SK-N-SH (cell line): ENCODE measurements at regions not wholly inside any gene's neighbourhood (a gene's known extent, or its start where the extent isn't known, plus 50 kb on each side); places are given as distances from the start of the nearest gene placed in this dataset.

Source experiments
- CTCF ChIA-PET: fragments of 300-600, 350-600 bp; formaldehyde crosslinking; extraction: SDS; loops from one replicate; lab custom pipeline; 2021; lab: Yijun Ruan, JAX
- POLR2A ChIA-PET: fragments of 350-600 bp; sonication (Branson Sonifier 250); formaldehyde crosslinking; extraction: SDS; loops from one replicate; lab custom pipeline; 2020; ENCODE audit warnings: antibody characterized with exemption, inconsistent platforms; lab: Yijun Ruan, JAX
- DNase-seq: peaks from one replicate; pipeline ENCODE4 v3.0.0; 2012
- H2AFZ ChIP-seq: fragments of 200-600 bp; sonication (generic); 2 replicates; pipeline ENCODE4 v1.8.1; 2016; ENCODE audit warnings: antibody characterized with exemption, mild to moderate bottlenecking, low read depth
- H3F3A ChIP-seq: fragments of 200-600 bp; sonication (generic); replicated peaks from 2 replicates; pipeline ENCODE3; 2016; ENCODE audit warnings: antibody characterized with exemption, mild to moderate bottlenecking; ENCODE audit not compliant: insufficient read depth
- H3K27ac ChIP-seq, 2 experiments: fragments of 200-500 bp in 1 of 2; fragments of 200-600 bp in 1 of 2; sonication (Bioruptor generic) in 1 of 2; sonication (generic), shearing (Covaris generic) in 1 of 2; 2 replicates each; pipeline versions ENCODE4 v1.5.1 to v1.6.1; 2014 to 2016; ENCODE audit warnings: low read depth in 2 of 2, inconsistent platforms in 1 of 2, low read length in 1 of 2, mild to moderate bottlenecking in 1 of 2, mixed read lengths in 1 of 2
- H3K27me3 ChIP-seq: fragments of 200-600 bp; sonication (generic), shearing (Covaris generic); 2 replicates; pipeline ENCODE4 v1.6.1; 2016; ENCODE audit warnings: mixed run types; ENCODE audit not compliant: insufficient read depth
- H3K36me3 ChIP-seq, 2 experiments: fragments of 200-500 bp in 1 of 2; fragments of 200-600 bp in 1 of 2; sonication (Bioruptor generic) in 1 of 2; sonication (generic) in 1 of 2; replicated peaks in 1 of 2; 2 replicates each; pipeline versions ENCODE3 to v1.5.1; 2014 to 2016; ENCODE audit warnings: low read length in 1 of 2, mild to moderate bottlenecking in 1 of 2; ENCODE audit not compliant: insufficient read depth in 2 of 2, control insufficient read depth in 1 of 2
- H3K4me1 ChIP-seq, 2 experiments: fragments of 200-500 bp in 1 of 2; fragments of 200-600 bp in 1 of 2; sonication (Bioruptor generic) in 1 of 2; sonication (generic), shearing (Covaris generic) in 1 of 2; 2 replicates each; pipeline versions ENCODE4 v1.5.1 to v1.6.1; 2014 to 2016; ENCODE audit warnings: low read depth in 1 of 2, low read length in 1 of 2, mixed run types in 1 of 2; ENCODE audit not compliant: insufficient read depth in 2 of 2, control insufficient read depth in 1 of 2
- H3K4me2 ChIP-seq: fragments of 200-600 bp; sonication (generic), shearing (Covaris generic); 2 replicates; pipeline ENCODE4 v1.6.1; 2017; ENCODE audit warnings: mixed run types
- H3K4me3 ChIP-seq, 2 experiments: fragments of 200-500 bp in 1 of 2; fragments of 200-600 bp in 1 of 2; sonication (Bioruptor generic) in 1 of 2; sonication (generic), shearing (Covaris generic) in 1 of 2; 2 replicates each; pipeline versions ENCODE4 v1.5.1 to v1.8.1; 2014 to 2016; ENCODE audit warnings: low read depth in 2 of 2, inconsistent platforms in 1 of 2, low read length in 1 of 2, mild to moderate bottlenecking in 1 of 2, mixed read lengths in 1 of 2, moderate library complexity in 1 of 2
- H3K79me2 ChIP-seq: fragments of 200-600 bp; sonication (generic); 2 replicates; pipeline ENCODE4 v1.8.1; 2017; ENCODE audit warnings: mild to moderate bottlenecking; ENCODE audit not compliant: insufficient read depth
- H3K9ac ChIP-seq: fragments of 200-600 bp; sonication (generic); 2 replicates; pipeline ENCODE4 v1.6.1; 2017; ENCODE audit warnings: mixed run types
- H3K9me2 ChIP-seq: fragments of 200-600 bp; sonication (generic); 2 replicates; pipeline ENCODE4 v1.6.1; 2017; ENCODE audit warnings: mixed run types
- H3K9me3 ChIP-seq: fragments of 200-600 bp; sonication (generic); 2 replicates; pipeline ENCODE4 v1.6.1; 2017; ENCODE audit warnings: mixed run types, mild to moderate bottlenecking, moderate library complexity
- H4K20me1 ChIP-seq: fragments of 200-600 bp; sonication (generic); 2 replicates; pipeline ENCODE4 v1.6.1; 2017; ENCODE audit warnings: mild to moderate bottlenecking, mixed run types; ENCODE audit not compliant: insufficient read depth
- CHD2 ChIP-seq: fragments of 150-350 bp; IDR thresholded peaks from 2 replicates; pipeline ENCODE4 v1.6.1; 2018; ENCODE audit warnings: low read length; ENCODE audit not compliant: partially characterized antibody
- CTCF ChIP-seq: fragments of 200-600 bp; sonication (generic); IDR thresholded peaks from 2 replicates; pipeline ENCODE4 v1.6.1; 2017; ENCODE audit warnings: antibody characterized with exemption, mild to moderate bottlenecking, moderate library complexity
- EZH2phosphoT487 ChIP-seq: fragments of 200-600 bp; sonication (generic); IDR thresholded peaks from 2 replicates; pipeline ENCODE4 v1.6.1; 2017; ENCODE audit warnings: low read depth, mixed run types, mild to moderate bottlenecking, antibody characterized with exemption, moderate library complexity, borderline replicate concordance
- FOSL2 ChIP-seq: IDR thresholded peaks from 2 replicates; pipeline ENCODE4 v1.4.0; 2012; ENCODE audit warnings: low read depth, mild to moderate bottlenecking, moderate library complexity, borderline replicate concordance
- FOXJ3 ChIP-seq: sonication (generic); formaldehyde crosslinking; IDR thresholded peaks from 2 replicates; pipeline ENCODE4 v1.5.1; 2020; ENCODE audit warnings: mild to moderate bottlenecking, missing genetic modification reagents
- FOXM1 ChIP-seq: IDR thresholded peaks from 2 replicates; pipeline ENCODE4 v1.4.0; 2012; ENCODE audit warnings: low read depth, mild to moderate bottlenecking
- GABPA ChIP-seq: IDR thresholded peaks from 2 replicates; pipeline ENCODE4 v1.4.0; 2012; ENCODE audit warnings: low read depth, mild to moderate bottlenecking
- IRF3 ChIP-seq: fragments of 150-350 bp; IDR thresholded peaks from 2 replicates; pipeline ENCODE4 v1.6.1; 2016; ENCODE audit warnings: mild to moderate bottlenecking, low read depth, low read length
- MEF2A ChIP-seq: IDR thresholded peaks from 2 replicates; pipeline ENCODE4 v1.4.0; 2012; ENCODE audit warnings: low read depth, borderline replicate concordance
- NFIC ChIP-seq: IDR thresholded peaks from 2 replicates; pipeline ENCODE4 v1.4.0; 2012; ENCODE audit warnings: borderline replicate concordance
- NRF1 ChIP-seq: IDR thresholded peaks from 2 replicates; pipeline ENCODE4 v1.6.1; 2012; ENCODE audit warnings: low read depth, mild to moderate bottlenecking, low read length
- PBX3 ChIP-seq: IDR thresholded peaks from 2 replicates; pipeline ENCODE4; 2012
- RCOR1 ChIP-seq: fragments of 150-350 bp; IDR thresholded peaks from 2 replicates; pipeline ENCODE4 v1.6.1; 2017; ENCODE audit warnings: antibody characterized with exemption, low read length
- REST ChIP-seq: IDR thresholded peaks from 2 replicates; pipeline ENCODE4 v1.6.1; 2012; ENCODE audit warnings: mild to moderate bottlenecking, low read depth, low read length, moderate library complexity
- RFX5 ChIP-seq: IDR thresholded peaks from 2 replicates; pipeline ENCODE4 v1.6.1; 2012; ENCODE audit warnings: mild to moderate bottlenecking, improper control_type of control experiment, low read length
- RXRA ChIP-seq: IDR thresholded peaks from 2 replicates; pipeline ENCODE4 v1.4.0; 2012; ENCODE audit warnings: low read depth, mild to moderate bottlenecking, borderline replicate concordance
- SIN3A ChIP-seq: IDR thresholded peaks from 2 replicates; pipeline ENCODE4 v1.6.1; 2012; ENCODE audit warnings: low read depth, mild to moderate bottlenecking, low read length, moderate library complexity, borderline replicate concordance
- USF1 ChIP-seq: IDR thresholded peaks from 2 replicates; pipeline ENCODE4 v1.4.0; 2012; ENCODE audit warnings: low read depth, borderline replicate concordance
- USF2 ChIP-seq: fragments of 150-350 bp; IDR thresholded peaks from 2 replicates; pipeline ENCODE4 v1.6.1; 2017; ENCODE audit warnings: antibody characterized with exemption, low read length, low read depth, borderline replicate concordance
- YY1 ChIP-seq: IDR thresholded peaks from 2 replicates; pipeline ENCODE4 v1.4.0; 2012; ENCODE audit warnings: low read depth, mild to moderate bottlenecking
- WGBS: methylation state at CpG from one replicate; pipeline ENCODE4 v1.1.6; 2017; ENCODE audit warnings: low lambda C conversion rate; 5-methylcytosine and 5-hydroxymethylcytosine counted together

GRCh38 chr12:113732916-113733315 is 233.2 kb downstream of the RBM19 start:
- Histone ChIP-seq H3K4me3 (no peak overlapping the region), H3K9me3 (no peaks in the 10 kb centered on the region), H3K9ac (no peak overlapping the region), H3K4me2 (no peak overlapping the region), H4K20me1 (no peaks in the 10 kb centered on the region), H3K79me2 (no peaks in the 10 kb centered on the region), H3F3A (no peaks in the 10 kb centered on the region), H3K36me3 (no peaks in the 10 kb centered on the region)
- CTCF ChIA-PET = no interaction called here
- DNase-seq = no peak
- TF ChIP-seq NFIC (no peak), PBX3 (no peak), SIN3A (no peak), NRF1 (no peak), REST (no peak), RFX5 (no peak), CHD2 (no peak), EZH2phosphoT487 (no peak), IRF3 (no peak), FOXM1 (no peak), RCOR1 (no peak), FOSL2 (no peak), RXRA (no peak), YY1 (no peak), MEF2A (no peak), GABPA (no peak), FOXJ3 (CRISPR knock-in tag) (no peak), CTCF (no peak), USF1 (no peak), USF2 (no peak)
- TF ChIP-seq, all 33 proteins: peak for 0
- Histone ChIP-seq H3K27me3 (no peaks in the 10 kb centered on the region), H3K27ac (no peak overlapping the region), H2AFZ (no peak overlapping the region), H3K4me1 (0 out of 4 replicates have a peak, but pooled peaks cover 0 to under 1% of the 10 kb centered on the region in 2 experiments), H3K9me2 (no peaks in the 10 kb centered on the region)
- POLR2A ChIA-PET = no interaction called here
- 40% methylated on average over 4 of the region's 4 CpGs for WGBS
